Lower leg skin (tissue), 4 donors: ENCODE measurements at regions not wholly inside any gene's neighbourhood (a gene's known extent, or its start where the extent isn't known, plus 50 kb on each side); places are given as distances from the start of the nearest gene placed in this dataset.

Experiments used
- DNase-seq, 2 donors: peaks; one replicate each; pipeline ENCODE4 v3.0.0-alpha.2; 2019; ENCODE audit warnings: low spot score in 2 of 2
- H3K4me3 ChIP-seq: fragments of 200-600 bp; sonication (generic); 2 replicates; pipeline ENCODE4 v1.5.1; 2017; ENCODE audit warnings: mild to moderate bottlenecking, low read depth; ENCODE audit not compliant: poor library complexity, severe bottlenecking
- POLR2A ChIP-seq, 2 donors: fragments of 450-650 bp; IDR thresholded peaks; one replicate each; pipeline ENCODE4 v1.6.1; 2016 to 2017; ENCODE audit warnings: antibody characterized with exemption in 2 of 2, mild to moderate bottlenecking in 1 of 2, moderate library complexity in 1 of 2
- WGBS, 2 donors: methylation state at CpG; one replicate each; pipeline ENCODE4 v1.1.5; 2018; 5-methylcytosine and 5-hydroxymethylcytosine counted together
- intact Hi-C: fragments of 100-400 bp; cut with DNase I; formaldehyde crosslinking; loops from one replicate; pipeline ENCODE4 v1.15.0; 2023; ENCODE audit warnings: low total_unique reads
- TF ChIP-seq, protein P1 (sequence below), 3 donors: fragments of 450-650 bp; IDR thresholded peaks; one replicate each; pipeline ENCODE4 v1.5.1; 2016; ENCODE audit warnings: antibody characterized with exemption in 3 of 3, mild to moderate bottlenecking in 3 of 3, moderate library complexity in 2 of 3

DNA sequence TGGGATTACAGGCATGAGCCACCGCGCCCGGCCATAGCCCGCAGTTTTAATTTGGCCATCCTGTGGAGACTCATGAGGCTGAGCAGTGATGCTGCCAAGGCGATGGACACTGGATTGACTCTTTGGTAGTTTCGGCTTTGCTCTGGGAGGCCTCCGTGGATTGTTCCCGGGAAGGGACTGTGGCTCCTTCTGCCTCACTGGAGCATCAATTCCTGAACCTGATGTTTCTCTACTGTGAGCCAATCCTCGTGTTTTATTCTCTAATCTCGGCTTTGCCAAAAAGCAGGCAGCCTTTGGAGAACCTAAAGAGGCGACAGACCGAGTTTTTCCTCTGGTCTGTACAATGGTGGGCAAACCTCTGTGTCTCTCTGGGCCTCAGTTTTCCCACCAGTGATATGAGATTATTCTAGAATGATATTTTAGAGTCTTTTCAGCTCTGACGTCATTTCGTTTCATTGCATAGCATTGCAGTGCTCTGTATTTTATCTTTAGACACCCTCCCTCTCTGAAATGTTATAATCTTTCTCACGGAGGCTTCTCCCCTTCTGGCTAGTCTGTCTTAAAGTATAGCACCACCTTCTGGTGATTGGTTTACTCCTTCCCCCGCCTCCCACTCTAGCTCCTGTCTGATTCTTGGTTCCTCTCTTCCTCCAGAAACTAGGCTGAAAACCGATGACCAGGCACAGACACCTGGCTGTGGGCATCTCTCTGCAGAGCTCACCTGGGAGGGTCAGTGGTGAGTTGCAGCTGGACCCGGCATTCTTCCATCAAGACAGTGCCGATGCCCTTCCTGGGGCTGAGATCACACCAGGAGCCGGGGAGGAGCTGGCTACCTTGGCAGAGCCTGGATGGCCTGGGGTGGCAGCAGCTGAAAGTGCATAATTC, 341.3 kb downstream of the MYCN start:
- DNase-seq, result no peak
- TF ChIP-seq, protein P1, sequence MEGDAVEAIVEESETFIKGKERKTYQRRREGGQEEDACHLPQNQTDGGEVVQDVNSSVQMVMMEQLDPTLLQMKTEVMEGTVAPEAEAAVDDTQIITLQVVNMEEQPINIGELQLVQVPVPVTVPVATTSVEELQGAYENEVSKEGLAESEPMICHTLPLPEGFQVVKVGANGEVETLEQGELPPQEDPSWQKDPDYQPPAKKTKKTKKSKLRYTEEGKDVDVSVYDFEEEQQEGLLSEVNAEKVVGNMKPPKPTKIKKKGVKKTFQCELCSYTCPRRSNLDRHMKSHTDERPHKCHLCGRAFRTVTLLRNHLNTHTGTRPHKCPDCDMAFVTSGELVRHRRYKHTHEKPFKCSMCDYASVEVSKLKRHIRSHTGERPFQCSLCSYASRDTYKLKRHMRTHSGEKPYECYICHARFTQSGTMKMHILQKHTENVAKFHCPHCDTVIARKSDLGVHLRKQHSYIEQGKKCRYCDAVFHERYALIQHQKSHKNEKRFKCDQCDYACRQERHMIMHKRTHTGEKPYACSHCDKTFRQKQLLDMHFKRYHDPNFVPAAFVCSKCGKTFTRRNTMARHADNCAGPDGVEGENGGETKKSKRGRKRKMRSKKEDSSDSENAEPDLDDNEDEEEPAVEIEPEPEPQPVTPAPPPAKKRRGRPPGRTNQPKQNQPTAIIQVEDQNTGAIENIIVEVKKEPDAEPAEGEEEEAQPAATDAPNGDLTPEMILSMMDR (IDR thresholded peaks at IDR 0.05), result no peak
- no peak for TF ChIP-seq POLR2A (IDR thresholded peaks at IDR 0.05)
- no peak overlapping the region for H3K4me3 ChIP-seq
- intact Hi-C loops, result no loop called here
- 67% methylated on average over 19 to 20 of the region's 20 CpGs for WGBS, 2 donors

DNA sequence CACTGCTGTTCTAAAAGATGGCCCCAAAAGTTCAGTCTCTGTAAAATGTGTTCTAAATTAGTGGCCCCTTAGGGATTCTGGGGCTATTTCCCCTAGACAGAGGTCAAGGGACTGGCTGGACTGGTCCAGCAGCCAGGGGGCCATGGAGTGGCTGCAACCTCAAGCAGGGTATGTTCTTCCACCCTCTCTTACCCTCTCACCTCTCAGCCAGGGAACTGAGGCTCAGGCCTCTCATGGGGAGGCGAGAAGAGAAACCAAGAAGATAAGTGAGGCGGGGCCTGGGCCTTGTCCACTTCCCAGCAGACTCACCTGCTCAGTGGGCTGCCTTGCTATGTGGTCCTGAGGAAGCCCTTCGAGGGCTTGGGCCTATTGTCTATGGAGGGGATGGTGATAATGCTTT, 339.7 kb downstream of the MYCN start:
- no peak overlapping the region for H3K4me3 ChIP-seq
- DNase-seq, result no peak
- intact Hi-C loops, result no loop called here
- no peak for TF ChIP-seq POLR2A (IDR thresholded peaks at IDR 0.05)
- TF ChIP-seq, protein P1 (IDR thresholded peaks at IDR 0.05), result no peak
- 88 to 89% methylated on average over 3 of the region's 3 CpGs for WGBS, 2 donors

DNA sequence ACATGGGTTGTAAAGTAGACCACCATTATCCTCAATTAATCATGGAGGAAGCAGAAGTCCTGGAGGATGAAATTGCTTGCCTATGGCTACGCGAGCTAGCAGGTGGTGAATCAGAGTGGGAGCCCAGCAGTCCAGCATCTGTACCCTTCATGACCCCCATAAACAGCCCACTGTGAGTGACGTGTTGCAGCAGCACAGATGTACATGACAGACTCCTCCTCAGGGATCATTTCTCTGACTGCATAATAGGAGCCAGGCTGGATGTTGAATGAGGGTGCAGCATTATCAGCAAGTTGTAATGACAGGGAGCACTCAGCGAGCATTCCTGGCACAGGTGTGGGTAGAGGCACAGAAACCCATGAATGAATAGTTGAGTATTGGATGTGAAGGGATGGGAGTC, 339.3 kb downstream of the MYCN start:
- 90% methylated on average over 4 of the region's 4 CpGs for WGBS, 2 donors
- TF ChIP-seq, protein P1 (IDR thresholded peaks at IDR 0.05), result no peak
- DNase-seq, result no peak
- intact Hi-C loops, result no loop called here
- no peak overlapping the region for H3K4me3 ChIP-seq

DNA sequence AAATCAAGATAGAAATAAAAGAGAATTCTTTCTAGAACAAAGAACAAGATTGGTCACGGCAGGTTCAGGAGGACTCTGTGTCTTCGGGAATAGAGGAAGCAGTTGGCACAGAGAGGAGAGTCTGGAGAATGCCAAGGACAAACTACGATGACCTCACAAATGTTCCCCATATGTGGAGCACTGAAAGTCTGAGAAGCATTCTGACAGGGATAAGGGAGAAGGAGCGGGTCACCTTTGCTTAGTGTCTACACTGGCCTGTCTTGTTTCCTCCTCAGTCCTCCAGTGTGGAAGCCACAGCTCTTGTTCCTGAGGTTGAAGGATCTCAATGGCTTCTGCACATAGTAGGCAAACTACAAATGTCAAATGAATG, 338.8 kb downstream of the MYCN start:
- intact Hi-C loops, result no loop called here

GRCh38 chr2:16278421-16279200, 338.3 kb downstream of the MYCN start:
- DNase-seq, result no peak

More for the DNA sequence above, 338.8 kb downstream of the MYCN start:
- TF ChIP-seq, protein P1 (IDR thresholded peaks at IDR 0.05), result no peak
- no peak for TF ChIP-seq POLR2A (IDR thresholded peaks at IDR 0.05)
- DNase-seq, result no peak
- H3K4me3 ChIP-seq, result no peak overlapping the region
- WGBS, 2 donors, result 68 to 76% methylated on average over 4 of the region's 4 CpGs

More at GRCh38 chr2:16278421-16279200, 338.3 kb downstream of the MYCN start:
- WGBS, 2 donors, result 89 to 94% methylated on average over 8 of the region's 8 CpGs
- no peak overlapping the region for H3K4me3 ChIP-seq
- intact Hi-C loops, result no loop called here
- no peak for TF ChIP-seq POLR2A (IDR thresholded peaks at IDR 0.05)
- TF ChIP-seq, protein P1 (IDR thresholded peaks at IDR 0.05), result no peak
